B cell (primary cell): ENCODE measurements at regions not wholly inside any gene's neighbourhood (a gene's known extent, or its start where the extent isn't known, plus 50 kb on each side); places are given as distances from the start of the nearest gene placed in this dataset.

Experiments used
- EZH2 ChIP-seq: IDR thresholded peaks from 2 replicates; pipeline ENCODE4 v1.6.1; 2012; ENCODE audit warnings: borderline replicate concordance, low read depth, mild to moderate bottlenecking, moderate library complexity, low read length; ENCODE audit not compliant: insufficient read depth, poor library complexity, severe bottlenecking
- TF ChIP-seq, protein P1 (sequence below): fragments of 200-600 bp; IDR thresholded peaks from one replicate; pipeline ENCODE4 v1.8.0; 2022; ENCODE audit warnings: antibody characterized with exemption, mild to moderate bottlenecking

DNA sequence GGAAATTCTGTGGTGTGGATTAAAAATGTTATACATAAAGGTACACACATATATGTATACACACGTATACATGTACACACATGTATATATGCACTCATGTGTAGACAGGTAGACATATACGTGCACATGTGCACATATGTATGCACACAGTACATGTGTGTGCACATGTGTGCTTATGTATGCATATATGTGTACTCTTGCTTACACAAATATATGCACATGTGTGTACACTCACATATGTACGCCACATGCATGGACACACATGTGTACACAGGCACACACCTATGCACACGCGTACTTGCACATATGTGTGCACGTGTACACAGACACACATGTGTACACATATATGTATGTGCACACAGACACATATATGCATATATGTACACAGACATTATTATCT, 142.8 kb upstream of the SALL3 start:
- TF ChIP-seq, protein P1, sequence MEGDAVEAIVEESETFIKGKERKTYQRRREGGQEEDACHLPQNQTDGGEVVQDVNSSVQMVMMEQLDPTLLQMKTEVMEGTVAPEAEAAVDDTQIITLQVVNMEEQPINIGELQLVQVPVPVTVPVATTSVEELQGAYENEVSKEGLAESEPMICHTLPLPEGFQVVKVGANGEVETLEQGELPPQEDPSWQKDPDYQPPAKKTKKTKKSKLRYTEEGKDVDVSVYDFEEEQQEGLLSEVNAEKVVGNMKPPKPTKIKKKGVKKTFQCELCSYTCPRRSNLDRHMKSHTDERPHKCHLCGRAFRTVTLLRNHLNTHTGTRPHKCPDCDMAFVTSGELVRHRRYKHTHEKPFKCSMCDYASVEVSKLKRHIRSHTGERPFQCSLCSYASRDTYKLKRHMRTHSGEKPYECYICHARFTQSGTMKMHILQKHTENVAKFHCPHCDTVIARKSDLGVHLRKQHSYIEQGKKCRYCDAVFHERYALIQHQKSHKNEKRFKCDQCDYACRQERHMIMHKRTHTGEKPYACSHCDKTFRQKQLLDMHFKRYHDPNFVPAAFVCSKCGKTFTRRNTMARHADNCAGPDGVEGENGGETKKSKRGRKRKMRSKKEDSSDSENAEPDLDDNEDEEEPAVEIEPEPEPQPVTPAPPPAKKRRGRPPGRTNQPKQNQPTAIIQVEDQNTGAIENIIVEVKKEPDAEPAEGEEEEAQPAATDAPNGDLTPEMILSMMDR: no peak
- no peak for TF ChIP-seq EZH2
